Astrocyte of the spinal cord (primary cell): ENCODE measurements at regions not wholly inside any gene's neighbourhood (a gene's known extent, or its start where the extent isn't known, plus 50 kb on each side); places are given as distances from the start of the nearest gene placed in this dataset.

Experiments used
- DNase-seq: peaks from one replicate; pipeline ENCODE4 v3.0.0; 2011; ENCODE audit warnings: low read depth, low spot score
- H3K4me3 ChIP-seq: 2 replicates; pipeline ENCODE4 v1.5.1; 2011; ENCODE audit warnings: low read depth, mild to moderate bottlenecking, low read length, moderate library complexity
- CTCF ChIP-seq: IDR thresholded peaks from 2 replicates; pipeline ENCODE4 v1.5.1; 2012; ENCODE audit warnings: low read depth, mild to moderate bottlenecking, low read length, inconsistent platforms
- in situ Hi-C: cut with HindIII; loops from 2 replicates; pipeline ENCODE4 v1.10.0; 2017; ENCODE audit warnings: low sequenced_read_pairs

- no peak overlapping the region for H3K4me3 ChIP-seq
- DNase-seq: no peak
- TF ChIP-seq CTCF: no peak
- in situ Hi-C loops: no loop called here
These were observed 363.1 kb downstream of the MATN1 start for GRCh38 chr1:30360281-30360680.

- DNase-seq: no peak
- no peak for TF ChIP-seq CTCF
- H3K4me3 ChIP-seq: no peak overlapping the region
- in situ Hi-C loops: no loop called here
These were observed 363.7 kb downstream of the MATN1 start for GRCh38 chr1:30359539-30360220.

GRCh38 chr1:30358500-30358899 lies 364.9 kb downstream of the MATN1 start:
- TF ChIP-seq CTCF: no peak
- in situ Hi-C loops: no loop called here
- no peak overlapping the region for H3K4me3 ChIP-seq
- no peak for DNase-seq

GRCh38 chr1:30356839-30357238 lies 366.5 kb downstream of the MATN1 start:
- no peak overlapping the region for H3K4me3 ChIP-seq
- in situ Hi-C loops: no loop called here
- DNase-seq: no peak
- no peak for TF ChIP-seq CTCF

- in situ Hi-C loops: no loop called here
- no peak for TF ChIP-seq CTCF
- DNase-seq: no peak
- H3K4me3 ChIP-seq: no peak overlapping the region
These were observed 369.0 kb downstream of the MATN1 start for GRCh38 chr1:30354410-30354809.

GRCh38 chr1:30353637-30354036 lies 369.7 kb downstream of the MATN1 start:
- H3K4me3 ChIP-seq: no peak overlapping the region
- DNase-seq: no peak
- in situ Hi-C loops: no loop called here
- TF ChIP-seq CTCF: no peak
